Transverse colon (tissue), 4 donors: ENCODE measurements at regions not wholly inside any gene's neighbourhood (a gene's known extent, or its start where the extent isn't known, plus 50 kb on each side); places are given as distances from the start of the nearest gene placed in this dataset.

ENCODE experiments used
- DNase-seq: peaks from one replicate; pipeline ENCODE4 v3.0.0-alpha.2; 2019
- H3K27ac ChIP-seq, 4 donors: fragments of 200-600 bp; sonication (generic); 2 replicates each; pipeline ENCODE4 v1.5.1; 2016 to 2018; ENCODE audit warnings: inconsistent platforms in 4 of 4
- H3K27me3 ChIP-seq: fragments of 200-600 bp; sonication (generic); 2 replicates; pipeline ENCODE4 v1.5.1; 2017; ENCODE audit warnings: inconsistent platforms
- H3K36me3 ChIP-seq, 4 donors: fragments of 200-600 bp; sonication (generic); 2 replicates each; pipeline ENCODE4 v1.5.1; 2017 to 2019; ENCODE audit warnings: inconsistent platforms in 4 of 4
- H3K4me1 ChIP-seq, 4 donors: fragments of 200-600 bp; sonication (generic); 2 replicates each; pipeline ENCODE4 v1.5.1; 2017 to 2020; ENCODE audit warnings: inconsistent platforms in 4 of 4
- H3K4me3 ChIP-seq, 4 donors: fragments of 200-600 bp; sonication (generic); 1 replicate in 1 of 4; 2 replicates in 3 of 4; pipeline versions ENCODE4 v1.5.1 to v1.6.1; 2017 to 2019; ENCODE audit warnings: inconsistent platforms in 4 of 4
- H3K9me3 ChIP-seq, 2 donors: fragments of 200-600 bp; sonication (generic); 2 replicates each; pipeline ENCODE4 v1.5.1; 2017 to 2019; ENCODE audit warnings: inconsistent platforms in 2 of 2
- CTCF ChIP-seq, 5 experiments: fragments of 200-600 bp in 3 of 5; fragments of 450-650 bp in 2 of 5; sonication (generic) in 3 of 5; IDR thresholded peaks; 1 replicate in 2 of 5; 2 replicates in 3 of 5; pipeline ENCODE4 v1.5.1; 2016 to 2017; ENCODE audit warnings: antibody characterized with exemption in 5 of 5, inconsistent platforms in 3 of 5, mild to moderate bottlenecking in 2 of 5, moderate library complexity in 1 of 5
- EP300 ChIP-seq: sonication (generic); formaldehyde crosslinking; IDR thresholded peaks from one replicate; pipeline ENCODE4 v1.6.1; 2017; ENCODE audit warnings: antibody characterized with exemption, low read depth
- POLR2A ChIP-seq: fragments of 450-650 bp; IDR thresholded peaks from one replicate; pipeline ENCODE4 v1.6.1; 2016; ENCODE audit warnings: antibody characterized with exemption, mild to moderate bottlenecking, moderate library complexity
- POLR2AphosphoS5 ChIP-seq, 3 donors: sonication (generic); formaldehyde crosslinking; IDR thresholded peaks; one replicate each; pipeline ENCODE4 v1.6.1; 2016; ENCODE audit warnings: antibody characterized with exemption in 3 of 3
- WGBS, 2 donors: methylation state at CpG; one replicate each; pipeline ENCODE4 v1.1.5; 2018; ENCODE audit warnings: low coverage in 1 of 2; 5-methylcytosine and 5-hydroxymethylcytosine counted together
- in situ Hi-C, 4 donors: fragments of 200-750 bp; cut with MboI; loops; one replicate each; pipeline versions ENCODE4 v1.15.0 to v1.15.1; 2017; ENCODE audit warnings: low sequenced_read_pairs in 3 of 4, low pct_ligation_motif_present in 1 of 4, low pct_unique_long_range_greater_than_20kb in 1 of 4
- intact Hi-C: fragments of 100-400 bp; cut with DNase I; formaldehyde crosslinking; loops from one replicate; pipeline ENCODE4 v1.15.1; 2023; ENCODE audit warnings: low total_unique reads

- H3K27me3 ChIP-seq: no peaks in the 10 kb centered on the region
- DNase-seq: no peak
- H3K4me3 ChIP-seq: no peak overlapping the region
- intact Hi-C loops (no loop called here), in situ Hi-C loops (no loop called here)
- H3K27ac ChIP-seq: no peak overlapping the region
- H3K36me3 ChIP-seq: no peaks in the 10 kb centered on the region
- H3K4me1 ChIP-seq: peaks cover 0 to 3% (median 0%) of the 10 kb centered on the region in 4 donors
- no peak for TF ChIP-seq CTCF (IDR thresholded peaks at IDR 0.05)
- TF ChIP-seq POLR2AphosphoS5 (IDR thresholded peaks at IDR 0.05): no peak
- no peak for TF ChIP-seq EP300
- TF ChIP-seq POLR2A: no peak
- no peaks in the 10 kb centered on the region for H3K9me3 ChIP-seq
- 67% methylated on average over 1 of the region's 1 CpG; no CpG with 5 or more reads in 1 of the 2 donors for WGBS, 2 donors
These were observed 118.8 kb upstream of the IVNS1ABP start for GRCh38 chr1:185435696-185436379.

GRCh38 chr1:185434721-185435120 lies 117.7 kb upstream of the IVNS1ABP start:
- Histone ChIP-seq H3K36me3 (no peaks in the 10 kb centered on the region), H3K27me3 (no peaks in the 10 kb centered on the region), H3K9me3 (no peaks in the 10 kb centered on the region), H3K4me3 (no peak overlapping the region), H3K27ac (no peak overlapping the region), H3K4me1 (peaks cover 0 to 3% (median 0%) of the 10 kb centered on the region in 4 donors)
- in situ Hi-C loops (no loop called here), intact Hi-C loops (no loop called here)
- TF ChIP-seq POLR2A (no peak), CTCF (IDR thresholded peaks at IDR 0.05) (no peak), EP300 (no peak), POLR2AphosphoS5 (IDR thresholded peaks at IDR 0.05) (no peak)
- 83% methylated on average over 1 of the region's 1 CpG; no CpG with 5 or more reads in 1 of the 2 donors for WGBS, 2 donors
- DNase-seq: no peak

GRCh38 chr1:185433667-185434066 lies 116.6 kb upstream of the IVNS1ABP start:
- no peak for DNase-seq
- no peaks in the 10 kb centered on the region for H3K36me3 ChIP-seq
- H3K4me3 ChIP-seq: no peak overlapping the region
- in situ Hi-C loops (no loop called here), intact Hi-C loops (loop anchor here (2.0 kb wide), 1 partner anchor 47 kb away; no protein-coding TSS in a partner anchor)
- no peaks in the 10 kb centered on the region for H3K9me3 ChIP-seq
- WGBS, 2 donors: 83 to 93% methylated on average over 2 of the region's 2 CpGs
- no peak for TF ChIP-seq POLR2AphosphoS5 (IDR thresholded peaks at IDR 0.05)
- no peak for TF ChIP-seq POLR2A
- no peak for TF ChIP-seq EP300
- TF ChIP-seq CTCF (IDR thresholded peaks at IDR 0.05): no peak
- H3K27me3 ChIP-seq: no peaks in the 10 kb centered on the region
- H3K27ac ChIP-seq: no peak overlapping the region
- H3K4me1 ChIP-seq: no peaks in the 10 kb centered on the region

- intact Hi-C loops: loop anchor here (2.0 kb wide), 1 partner anchor 48 kb away; no protein-coding TSS in a partner anchor
- TF ChIP-seq POLR2AphosphoS5 (IDR thresholded peaks at IDR 0.05) (no peak), POLR2A (no peak), CTCF (IDR thresholded peaks at IDR 0.05) (no peak), EP300 (no peak)
- in situ Hi-C loops: no loop called here
- no peaks in the 10 kb centered on the region for H3K9me3 ChIP-seq
- H3K4me1 ChIP-seq: no peaks in the 10 kb centered on the region
- no peak for DNase-seq
- no peak overlapping the region for H3K27ac ChIP-seq
- WGBS, 2 donors: 96 to 100% methylated on average over 1 to 2 of the region's 2 CpGs
- H3K4me3 ChIP-seq: no peak overlapping the region
- no peaks in the 10 kb centered on the region for H3K27me3 ChIP-seq
- H3K36me3 ChIP-seq: no peaks in the 10 kb centered on the region
These were observed 115.9 kb upstream of the IVNS1ABP start for GRCh38 chr1:185432948-185433347.
